Testis (tissue), 2 donors: ENCODE measurements at regions not wholly inside any gene's neighbourhood (a gene's known extent, or its start where the extent isn't known, plus 50 kb on each side); places are given as distances from the start of the nearest gene placed in this dataset.

ENCODE experiments used
- DNase-seq: peaks from one replicate; pipeline ENCODE4 v3.0.0-alpha.2; 2019
- H3K27ac ChIP-seq, 2 donors: fragments of 200-600 bp; sonication (generic); one replicate each; pipeline ENCODE4 v1.5.1; 2019
- H3K27me3 ChIP-seq: fragments of 200-600 bp; sonication (generic); one replicate; pipeline ENCODE4 v1.5.1; 2019
- H3K36me3 ChIP-seq: fragments of 200-600 bp; sonication (generic); one replicate; pipeline ENCODE4 v1.5.1; 2017; ENCODE audit warnings: low read depth; ENCODE audit errors: missing control alignments
- H3K4me1 ChIP-seq: fragments of 200-600 bp; sonication (generic); one replicate; pipeline ENCODE4 v1.5.1; 2019
- H3K4me3 ChIP-seq, 2 donors: fragments of 200-600 bp; sonication (generic); one replicate each; pipeline ENCODE4 v1.5.1; 2017 to 2019
- H3K9me3 ChIP-seq: fragments of 200-600 bp; sonication (generic); one replicate; pipeline ENCODE4 v1.5.1; 2017
- POLR2A ChIP-seq: fragments of 450-650 bp; IDR thresholded peaks from one replicate; pipeline ENCODE4 v1.6.1; 2017; ENCODE audit warnings: antibody characterized with exemption, mild to moderate bottlenecking, moderate library complexity
- WGBS, 2 donors: methylation state at CpG; one replicate each; pipeline ENCODE4 v1.1.5; 2018; 5-methylcytosine and 5-hydroxymethylcytosine counted together
- intact Hi-C: fragments of 100-400 bp; cut with DNase I; formaldehyde crosslinking; loops from one replicate; pipeline ENCODE4 v1.15.1; 2023; ENCODE audit warnings: low total_unique reads
- TF ChIP-seq, protein P1 (sequence below), 3 experiments: fragments of 450-650 bp in 2 of 3; fragments of 200-600 bp in 1 of 3; sonication (generic) in 1 of 3; IDR thresholded peaks; one replicate each; pipeline ENCODE4 v1.5.1; 2016 to 2019; ENCODE audit warnings: antibody characterized with exemption in 3 of 3, mild to moderate bottlenecking in 2 of 3, moderate library complexity in 1 of 3

DNA sequence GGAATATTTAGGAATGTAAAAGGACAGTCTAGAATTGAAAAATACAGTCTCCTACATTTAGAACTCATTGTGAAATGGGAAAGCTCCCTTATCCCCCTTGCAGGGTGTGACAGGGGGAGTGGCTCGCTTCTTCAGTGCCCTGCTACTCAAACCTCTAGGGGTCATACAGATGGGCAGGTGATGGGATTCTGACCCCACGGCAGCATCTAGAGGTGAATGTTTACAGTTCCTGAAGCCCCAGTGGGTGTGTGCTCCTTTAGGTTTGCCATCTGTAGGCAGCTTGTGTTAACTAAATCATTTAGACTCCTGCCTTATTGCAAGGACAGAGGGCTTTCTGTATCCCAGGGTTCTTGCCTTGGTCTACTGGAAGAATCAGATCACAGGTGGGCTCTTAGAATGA is 271.0 kb upstream of the MPDZ start:
- no peaks in the 10 kb centered on the region for H3K9me3 ChIP-seq
- WGBS, 2 donors: 53 to 88% methylated on average over 2 of the region's 2 CpGs
- TF ChIP-seq POLR2A: no peak
- TF ChIP-seq, protein P1, sequence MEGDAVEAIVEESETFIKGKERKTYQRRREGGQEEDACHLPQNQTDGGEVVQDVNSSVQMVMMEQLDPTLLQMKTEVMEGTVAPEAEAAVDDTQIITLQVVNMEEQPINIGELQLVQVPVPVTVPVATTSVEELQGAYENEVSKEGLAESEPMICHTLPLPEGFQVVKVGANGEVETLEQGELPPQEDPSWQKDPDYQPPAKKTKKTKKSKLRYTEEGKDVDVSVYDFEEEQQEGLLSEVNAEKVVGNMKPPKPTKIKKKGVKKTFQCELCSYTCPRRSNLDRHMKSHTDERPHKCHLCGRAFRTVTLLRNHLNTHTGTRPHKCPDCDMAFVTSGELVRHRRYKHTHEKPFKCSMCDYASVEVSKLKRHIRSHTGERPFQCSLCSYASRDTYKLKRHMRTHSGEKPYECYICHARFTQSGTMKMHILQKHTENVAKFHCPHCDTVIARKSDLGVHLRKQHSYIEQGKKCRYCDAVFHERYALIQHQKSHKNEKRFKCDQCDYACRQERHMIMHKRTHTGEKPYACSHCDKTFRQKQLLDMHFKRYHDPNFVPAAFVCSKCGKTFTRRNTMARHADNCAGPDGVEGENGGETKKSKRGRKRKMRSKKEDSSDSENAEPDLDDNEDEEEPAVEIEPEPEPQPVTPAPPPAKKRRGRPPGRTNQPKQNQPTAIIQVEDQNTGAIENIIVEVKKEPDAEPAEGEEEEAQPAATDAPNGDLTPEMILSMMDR (IDR thresholded peaks at IDR 0.05): no peak
- H3K4me3 ChIP-seq: no peak overlapping the region
- H3K4me1 ChIP-seq: no peaks in the 10 kb centered on the region
- no peak overlapping the region for H3K27ac ChIP-seq
- no peak for DNase-seq
- H3K27me3 ChIP-seq: no peaks in the 10 kb centered on the region
- no peaks in the 10 kb centered on the region for H3K36me3 ChIP-seq
- intact Hi-C loops: no loop called here

GRCh38 chr9:13548535-13548934 is 269.0 kb upstream of the MPDZ start:
- WGBS, 2 donors: 93 to 100% methylated on average over 1 of the region's 1 CpG
- intact Hi-C loops: no loop called here
- Histone ChIP-seq H3K4me1 (no peaks in the 10 kb centered on the region), H3K36me3 (no peaks in the 10 kb centered on the region), H3K4me3 (no peak overlapping the region), H3K9me3 (no peaks in the 10 kb centered on the region), H3K27me3 (no peaks in the 10 kb centered on the region), H3K27ac (no peak overlapping the region)
- TF ChIP-seq, protein P1 (IDR thresholded peaks at IDR 0.05): no peak
- TF ChIP-seq POLR2A: no peak
- DNase-seq: no peak

DNA sequence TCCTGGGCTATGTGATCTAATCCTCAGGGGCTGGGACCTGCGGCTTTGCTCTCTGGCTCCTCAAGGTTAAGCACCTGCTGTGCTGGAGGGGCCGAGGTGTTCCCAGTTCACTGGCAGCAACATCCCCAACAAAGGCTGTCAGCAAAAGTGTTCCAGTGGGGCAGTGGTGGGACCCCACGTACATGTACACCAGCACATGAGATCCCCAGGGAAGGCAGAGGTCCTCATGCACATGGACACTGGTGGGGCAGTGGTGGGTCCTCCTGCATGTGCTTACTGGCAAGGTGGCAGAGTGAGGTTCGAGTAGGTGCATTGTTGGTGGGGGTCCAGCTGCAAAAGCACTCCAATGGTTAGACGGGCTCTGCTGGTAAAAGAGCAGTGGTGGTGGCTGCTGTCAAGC is 255.6 kb upstream of the MPDZ start:
- intact Hi-C loops: no loop called here

DNA sequence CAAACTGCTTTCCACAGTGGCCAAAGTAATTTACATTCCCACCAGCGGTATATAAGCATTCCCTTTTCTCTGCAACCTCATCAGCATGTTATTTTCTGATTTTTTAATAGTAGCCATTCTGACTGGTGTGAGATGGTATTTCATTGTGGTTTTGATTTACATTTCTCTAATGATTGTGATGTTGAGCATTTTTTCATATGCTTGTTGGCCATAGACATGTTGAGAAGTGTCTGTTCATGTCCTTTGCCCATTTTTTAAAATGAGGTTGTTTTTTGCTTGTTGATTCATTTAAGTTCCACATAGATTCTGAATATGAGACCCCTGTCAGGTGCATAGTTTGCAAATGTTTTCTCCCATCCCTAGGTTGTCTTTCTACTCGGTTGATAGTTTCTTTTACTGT is 254.5 kb upstream of the MPDZ start:
- H3K27me3 ChIP-seq: no peaks in the 10 kb centered on the region
- no peak overlapping the region for H3K27ac ChIP-seq
- DNase-seq: no peak
- intact Hi-C loops: no loop called here
- H3K4me3 ChIP-seq: no peak overlapping the region
- WGBS, 2 donors: 94 to 100% methylated on average over 2 of the region's 2 CpGs
- no peak for TF ChIP-seq POLR2A
- TF ChIP-seq, protein P1 (IDR thresholded peaks at IDR 0.05): no peak
- no peaks in the 10 kb centered on the region for H3K4me1 ChIP-seq
- H3K9me3 ChIP-seq: no peaks in the 10 kb centered on the region
- no peaks in the 10 kb centered on the region for H3K36me3 ChIP-seq

More for the DNA sequence above, 255.6 kb upstream of the MPDZ start:
- Histone ChIP-seq H3K27me3 (no peaks in the 10 kb centered on the region), H3K27ac (no peak overlapping the region), H3K4me3 (no peak overlapping the region), H3K9me3 (no peaks in the 10 kb centered on the region), H3K36me3 (no peaks in the 10 kb centered on the region), H3K4me1 (no peaks in the 10 kb centered on the region)
- TF ChIP-seq POLR2A: no peak
- TF ChIP-seq, protein P1 (IDR thresholded peaks at IDR 0.05): no peak
- WGBS, 2 donors: 61% methylated on average over 3 to 5 of the region's 5 CpGs
- DNase-seq: no peak

GRCh38 chr9:13532407-13532806 is 252.9 kb upstream of the MPDZ start:
- TF ChIP-seq, protein P1 (IDR thresholded peaks at IDR 0.05): no peak
- no peak for TF ChIP-seq POLR2A
- no peaks in the 10 kb centered on the region for H3K27me3 ChIP-seq
- H3K4me3 ChIP-seq: no peak overlapping the region
- no peaks in the 10 kb centered on the region for H3K4me1 ChIP-seq
- no peaks in the 10 kb centered on the region for H3K36me3 ChIP-seq
- H3K9me3 ChIP-seq: no peaks in the 10 kb centered on the region
- DNase-seq: no peak
- WGBS, 2 donors: 41 to 53% methylated on average over 2 of the region's 2 CpGs
- H3K27ac ChIP-seq: no peak overlapping the region
- intact Hi-C loops: no loop called here
